ENCODE measurements at regions not wholly inside any gene's neighbourhood (a gene's known extent, or its start where the extent isn't known, plus 50 kb on each side); places are given as distances from the start of the nearest gene placed in this dataset.

GRCh38 chr13:77423296-77423695 lies 96.4 kb upstream of the MYCBP2 start:
- DNase-seq (ENCODE audit: low spot score): no peak

- DNase-seq (ENCODE audit: low spot score): no peak
Observed at GRCh38 chr13:77422724-77423123, 95.8 kb upstream of the MYCBP2 start.

GRCh38 chr13:77417897-77418296 lies 91.0 kb upstream of the MYCBP2 start:
- no peak for DNase-seq (ENCODE audit: low spot score)

- no peak for DNase-seq (ENCODE audit: low spot score)
Observed at GRCh38 chr13:77416666-77417212, 89.8 kb upstream of the MYCBP2 start.

GRCh38 chr13:77415253-77416071 lies 88.6 kb upstream of the MYCBP2 start:
- no peak for DNase-seq (ENCODE audit: low spot score)

- no peak for DNase-seq (ENCODE audit: low spot score)
Observed at GRCh38 chr13:77412860-77413259, 86.0 kb upstream of the MYCBP2 start.

- DNase-seq (ENCODE audit: low spot score): no peak
Observed at GRCh38 chr13:77412116-77412635, 85.3 kb upstream of the MYCBP2 start.

- DNase-seq (ENCODE audit: low spot score): no peak
Observed at GRCh38 chr13:77409412-77409811, 82.5 kb upstream of the MYCBP2 start.

GRCh38 chr13:77406644-77407440 lies 79.9 kb upstream of the MYCBP2 start:
- DNase-seq (ENCODE audit: low spot score): no peak

- DNase-seq (ENCODE audit: low spot score): no peak
Observed at GRCh38 chr13:77398825-77399620, 72.1 kb upstream of the MYCBP2 start.

GRCh38 chr13:77397636-77398035 lies 70.7 kb upstream of the MYCBP2 start:
- peak; percentile 12 for DNase-seq (ENCODE audit: low spot score)

- DNase-seq (ENCODE audit: low spot score): no peak
Observed at GRCh38 chr13:77391475-77391874, 64.6 kb upstream of the MYCBP2 start.

GRCh38 chr13:77390391-77390790 lies 63.5 kb upstream of the MYCBP2 start:
- DNase-seq (ENCODE audit: low spot score): no peak

GRCh38 chr13:77389625-77390000 lies 62.7 kb upstream of the MYCBP2 start:
- DNase-seq (ENCODE audit: low spot score): no peak

GRCh38 chr13:77388944-77389624 lies 62.2 kb upstream of the MYCBP2 start:
- no peak for DNase-seq (ENCODE audit: low spot score)

- DNase-seq (ENCODE audit: low spot score): no peak
Observed at GRCh38 chr13:77387607-77388200, 60.8 kb upstream of the MYCBP2 start.

- DNase-seq (ENCODE audit: low spot score): no peak
Observed at GRCh38 chr13:77386880-77387606, 60.1 kb upstream of the MYCBP2 start.

GRCh38 chr13:77386046-77386445 lies 59.2 kb upstream of the MYCBP2 start:
- DNase-seq (ENCODE audit: low spot score): no peak

GRCh38 chr13:77384999-77385398 lies 58.1 kb upstream of the MYCBP2 start:
- DNase-seq (ENCODE audit: low spot score): no peak

- no peak for DNase-seq (ENCODE audit: low spot score)
Observed at GRCh38 chr13:77383097-77383496, 56.2 kb upstream of the MYCBP2 start.
